HG03139 (cell line): ENCODE measurements at regions not wholly inside any gene's neighbourhood (a gene's known extent, or its start where the extent isn't known, plus 50 kb on each side); places are given as distances from the start of the nearest gene placed in this dataset.
"Not testable (repeated sequence)": the region's sequence is repeated elsewhere in the genome, so short reads cannot be mapped to it uniquely, and the experiment has no call there.

Experiments
- ATAC-seq: cut with Tn5 transposase; IDR thresholded peaks from one replicate; pipeline ENCODE4 v1.9.1; 2021; ENCODE audit not compliant: unreplicated experiment

GRCh38 chr21:15275615-15276235 is 210.9 kb upstream of the NRIP1 start:
- no peak for ATAC-seq

- ATAC-seq = no peak
Observed at GRCh38 chr21:15276243-15276642, 211.4 kb upstream of the NRIP1 start.

GRCh38 chr21:15277466-15277865 is 212.7 kb upstream of the NRIP1 start:
- ATAC-seq = no peak

GRCh38 chr21:15278279-15278678 is 213.5 kb upstream of the NRIP1 start:
- no peak for ATAC-seq

GRCh38 chr21:15278851-15279250 is 214.1 kb upstream of the NRIP1 start:
- no peak for ATAC-seq

DNA sequence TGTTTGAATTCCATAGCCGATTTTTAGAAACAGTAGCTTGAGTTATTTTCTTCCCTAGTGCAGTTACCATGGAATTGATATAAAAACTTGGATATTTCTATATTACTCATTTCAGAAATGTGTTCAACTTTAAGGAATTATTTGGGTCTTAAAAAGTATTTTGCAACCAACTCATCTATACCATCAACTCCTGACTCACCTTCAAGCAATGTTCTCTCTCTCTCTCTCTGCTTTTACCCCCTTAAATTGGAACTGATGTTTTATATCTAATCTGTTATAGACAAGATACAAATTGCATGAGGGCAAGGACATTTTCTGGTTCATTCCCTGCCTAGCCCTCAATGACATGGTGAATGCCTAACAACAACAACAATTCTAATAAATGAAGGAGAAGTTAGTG is 214.7 kb upstream of the NRIP1 start:
- no peak for ATAC-seq

- ATAC-seq = no peak
Observed at GRCh38 chr21:15281714-15282113, 216.9 kb upstream of the NRIP1 start.

DNA sequence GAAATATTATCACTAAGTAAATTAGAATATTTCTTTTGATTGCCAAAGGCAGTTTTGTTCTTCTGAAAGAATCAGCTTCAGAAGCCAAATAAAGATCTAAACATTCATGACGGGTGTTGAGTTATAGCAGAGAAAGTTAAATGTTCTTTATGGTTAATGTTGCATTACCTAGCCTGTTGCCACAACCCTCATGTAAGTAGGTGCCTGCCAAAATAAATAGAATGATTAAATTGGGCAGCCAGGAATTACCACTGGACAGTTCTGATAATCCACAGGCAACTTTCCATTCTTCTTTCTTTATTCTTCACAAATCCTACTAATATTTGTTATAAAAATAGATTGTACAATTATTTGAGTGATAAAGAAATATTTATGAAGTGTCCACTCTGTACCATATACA is 217.9 kb upstream of the NRIP1 start:
- no peak for ATAC-seq

DNA sequence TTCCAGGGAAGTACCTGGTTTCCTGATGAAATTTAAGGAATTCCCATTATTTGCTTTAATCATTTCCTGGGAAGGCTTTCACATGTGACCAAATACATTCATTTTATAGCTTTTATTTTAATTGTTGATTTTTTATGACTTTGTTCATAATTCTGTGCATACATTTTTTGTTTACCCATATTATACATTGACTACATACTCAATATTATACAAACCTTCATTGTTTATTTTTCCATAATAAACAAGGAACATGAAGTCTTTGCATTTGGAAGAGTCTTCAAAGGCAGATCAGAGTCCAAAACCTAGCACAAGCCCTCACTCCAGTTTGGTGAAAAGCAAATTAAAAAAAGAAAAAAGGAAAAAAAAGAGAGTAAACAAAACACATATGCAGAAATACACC is 218.3 kb upstream of the NRIP1 start:
- ATAC-seq = no peak

DNA sequence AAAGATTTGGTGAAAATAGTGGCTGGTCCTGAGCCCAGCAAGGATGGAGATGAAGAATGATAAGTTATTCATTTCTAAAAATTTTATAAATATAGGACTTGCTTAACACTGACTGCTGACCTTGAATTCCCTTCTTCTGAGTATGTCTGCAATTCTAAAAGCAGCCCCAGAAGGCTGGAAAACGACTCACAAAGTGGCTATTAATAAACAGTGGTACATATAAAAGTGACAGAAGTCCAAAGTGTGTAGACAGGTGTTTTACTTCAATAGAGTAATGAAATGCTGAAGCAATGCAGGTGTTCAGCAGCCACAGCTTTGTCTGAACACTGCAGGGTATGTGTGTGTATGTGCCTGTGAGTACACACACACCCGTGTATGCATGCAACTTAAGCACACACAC is 219.0 kb upstream of the NRIP1 start:
- ATAC-seq = no peak

DNA sequence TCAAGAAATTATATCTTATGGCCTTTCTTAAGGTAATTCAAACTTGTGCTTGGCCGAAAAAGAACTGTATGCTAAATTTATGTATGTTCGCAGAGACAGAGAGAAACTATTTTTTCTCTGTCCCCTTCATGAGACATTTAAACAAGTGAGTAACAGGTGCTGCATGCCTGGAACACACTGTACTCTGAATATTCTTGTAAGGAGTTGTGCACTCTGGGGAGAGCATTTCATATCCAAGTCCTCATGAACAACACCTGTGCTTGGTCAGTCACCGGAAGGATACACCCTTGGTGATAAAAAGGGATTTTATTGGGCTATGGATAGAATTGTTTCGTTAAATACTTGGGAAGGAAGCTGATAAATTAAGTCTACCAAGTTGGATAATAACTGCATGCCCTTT is 220.8 kb upstream of the NRIP1 start:
- ATAC-seq = no peak

- ATAC-seq = no peak
Observed at GRCh38 chr21:15289246-15289645, 224.4 kb upstream of the NRIP1 start.

DNA sequence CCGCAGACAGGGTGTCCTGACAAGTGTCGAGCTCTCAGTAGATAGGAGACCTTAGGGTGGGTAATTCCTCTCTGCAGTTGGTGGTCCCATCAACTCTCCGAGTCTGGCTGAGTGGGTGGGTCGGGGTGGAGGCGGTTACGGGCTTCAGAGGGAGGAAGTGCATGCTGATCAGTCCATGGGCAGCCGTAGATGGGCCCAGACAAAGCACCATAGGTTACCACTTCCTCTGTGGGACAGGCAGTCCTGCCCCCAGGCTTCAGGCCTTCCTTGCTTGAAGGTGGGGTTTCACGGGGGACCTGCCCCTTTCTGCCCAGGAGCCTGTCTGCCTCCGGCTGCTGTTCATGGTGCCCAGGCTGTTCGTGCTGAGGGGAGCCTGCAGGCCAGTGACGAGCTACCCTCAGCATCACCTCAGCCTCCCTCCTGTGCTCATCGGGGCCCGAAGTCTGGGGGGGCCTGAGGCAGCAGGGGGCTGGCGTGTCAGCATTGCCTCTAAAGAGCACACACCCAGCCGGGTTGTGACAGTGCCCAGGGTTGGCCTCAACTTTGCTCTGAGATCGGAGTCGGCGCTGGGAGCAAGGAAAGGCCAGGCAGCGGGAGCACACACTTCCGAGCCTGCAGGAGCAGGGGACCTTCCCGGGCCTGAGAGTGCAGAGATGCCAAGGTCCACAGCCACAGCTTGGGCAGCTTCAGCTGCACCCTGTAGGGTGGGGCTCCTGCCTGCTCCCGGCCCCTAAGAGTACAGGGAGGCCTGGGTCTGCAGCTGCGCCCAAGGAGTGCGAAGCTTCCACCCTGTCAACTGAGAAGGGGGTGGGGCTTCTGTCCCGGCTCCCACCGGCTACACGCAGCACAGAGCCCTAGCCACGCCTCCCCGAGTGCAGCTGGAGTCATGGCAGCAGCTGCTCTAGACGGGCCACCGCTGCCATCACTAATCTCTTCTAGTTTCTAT is 225.4 kb upstream of the NRIP1 start:
- no peak for ATAC-seq

DNA sequence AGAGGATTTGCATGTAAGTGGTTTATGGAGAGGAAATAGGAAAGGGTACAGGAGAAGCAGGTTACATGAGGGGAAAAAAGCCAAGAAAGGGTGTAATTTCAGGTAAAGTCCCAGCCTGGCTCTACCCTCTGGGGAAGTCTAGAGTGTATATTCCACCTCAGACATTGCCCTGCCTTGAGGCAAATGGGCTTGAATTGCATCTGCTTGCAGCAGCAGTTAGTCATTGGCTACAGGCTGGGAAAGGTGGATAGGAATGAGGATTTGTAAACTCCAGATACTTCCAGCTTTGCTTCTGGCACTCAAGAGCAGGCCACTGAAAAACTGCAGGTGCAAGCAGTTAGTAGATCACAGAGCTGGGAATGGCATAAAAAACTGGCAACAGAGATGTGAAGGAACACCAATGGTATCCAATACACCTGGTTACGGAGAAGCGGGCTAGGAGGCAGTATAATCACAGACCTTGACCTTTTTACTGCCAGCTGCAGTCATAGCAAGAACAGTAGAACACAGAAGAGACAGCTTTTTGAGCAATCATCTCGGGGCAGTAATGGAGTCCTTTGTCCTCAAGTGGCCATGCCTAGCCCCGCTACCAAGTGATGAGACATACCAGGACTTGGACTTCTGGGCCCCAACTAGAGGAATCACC is 226.9 kb upstream of the NRIP1 start:
- no peak for ATAC-seq

DNA sequence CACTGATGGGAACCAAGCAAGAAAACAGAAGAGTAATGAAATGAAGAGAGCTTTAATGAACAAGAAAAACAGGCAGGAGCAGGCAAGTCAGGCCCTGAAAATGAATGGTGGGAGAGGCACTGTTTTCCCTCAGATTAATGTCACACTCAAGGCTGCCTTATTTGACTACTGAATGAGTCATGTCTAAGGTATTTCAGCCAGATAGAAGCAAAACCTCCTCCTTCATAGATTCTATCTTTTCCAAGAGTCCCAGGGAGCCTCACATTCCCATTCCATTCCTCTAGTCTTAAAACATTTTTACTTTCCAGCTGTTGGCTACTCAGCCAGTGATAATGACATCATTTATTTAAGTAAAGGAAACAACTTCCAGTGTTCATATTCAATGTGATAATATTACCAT is 228.4 kb upstream of the NRIP1 start:
- no peak for ATAC-seq

- no peak for ATAC-seq
Observed at GRCh38 chr21:15295875-15296274, 231.1 kb upstream of the NRIP1 start.

GRCh38 chr21:15297824-15298223 is 233.0 kb upstream of the NRIP1 start:
- ATAC-seq = no peak

- ATAC-seq = no peak
Observed at GRCh38 chr21:15298306-15298705, 233.5 kb upstream of the NRIP1 start.

DNA sequence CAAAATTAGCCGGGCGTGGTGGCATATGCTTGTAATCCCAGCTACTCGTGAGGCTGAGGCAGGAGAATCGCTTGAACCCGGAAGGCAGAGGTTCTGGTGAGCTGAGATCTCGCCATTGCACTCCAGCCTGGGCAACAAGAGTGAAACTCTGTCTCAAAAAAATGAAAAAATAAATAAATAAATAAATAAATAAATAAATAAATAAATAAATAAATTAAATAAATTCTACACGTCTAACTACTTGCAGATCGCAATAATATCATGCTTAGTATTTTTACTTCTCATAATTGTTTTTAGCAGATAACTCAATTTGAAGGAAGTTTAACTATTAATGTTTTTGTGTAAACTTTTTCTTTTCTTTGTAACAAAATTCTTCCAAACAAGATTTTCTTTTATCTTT is 234.0 kb upstream of the NRIP1 start:
- ATAC-seq = not testable (repeated sequence)

DNA sequence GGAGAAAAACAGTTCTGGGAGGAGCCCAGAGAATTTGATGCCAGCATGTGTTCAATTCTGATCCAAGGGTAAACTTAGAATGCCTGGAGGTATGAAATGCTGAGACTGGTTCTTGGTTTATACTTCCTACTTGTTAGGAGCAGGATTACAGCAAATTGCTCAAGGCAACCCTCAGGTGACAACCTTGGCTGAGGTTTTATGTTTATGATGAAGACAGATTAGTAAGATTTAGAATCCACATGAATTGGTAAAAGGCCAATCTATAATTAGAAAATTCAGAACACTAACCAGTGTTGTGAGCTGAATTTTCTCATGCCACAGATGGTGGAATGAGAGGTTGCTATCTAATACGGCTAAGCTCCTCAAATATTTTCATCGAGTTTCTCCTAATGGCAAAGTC is 235.3 kb upstream of the NRIP1 start:
- no peak for ATAC-seq

- no peak for ATAC-seq
Observed at GRCh38 chr21:15301014-15301413, 236.2 kb upstream of the NRIP1 start.

DNA sequence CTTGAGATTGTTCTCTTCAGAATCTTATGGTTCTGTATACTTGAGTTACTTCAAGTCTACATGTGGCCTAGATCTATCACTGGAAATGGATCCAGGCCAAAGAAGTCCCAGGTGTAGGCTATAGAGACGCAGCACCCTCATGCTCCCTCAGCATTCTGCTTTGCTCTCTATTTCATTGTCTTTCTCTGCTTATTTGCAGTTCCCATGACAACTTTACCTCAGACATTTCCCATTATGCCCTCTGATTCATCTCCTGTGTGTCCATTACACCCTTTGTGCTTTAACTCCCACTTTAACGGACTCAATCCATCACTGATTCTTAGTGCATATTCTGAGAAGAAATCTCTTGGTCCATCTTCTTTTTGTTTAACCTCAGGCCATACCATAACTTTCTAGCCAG is 236.9 kb upstream of the NRIP1 start:
- ATAC-seq = no peak
